NCI-H526 treated with DMSO at 0.1 percent for 48 hours (cell line): ENCODE measurements at regions not wholly inside any gene's neighbourhood (a gene's known extent, or its start where the extent isn't known, plus 50 kb on each side); places are given as distances from the start of the nearest gene placed in this dataset.

Experiments used
- DNase-seq: peaks from one replicate; lab custom pipeline; 2025; lab: John Stamatoyannopoulos, UW

DNA sequence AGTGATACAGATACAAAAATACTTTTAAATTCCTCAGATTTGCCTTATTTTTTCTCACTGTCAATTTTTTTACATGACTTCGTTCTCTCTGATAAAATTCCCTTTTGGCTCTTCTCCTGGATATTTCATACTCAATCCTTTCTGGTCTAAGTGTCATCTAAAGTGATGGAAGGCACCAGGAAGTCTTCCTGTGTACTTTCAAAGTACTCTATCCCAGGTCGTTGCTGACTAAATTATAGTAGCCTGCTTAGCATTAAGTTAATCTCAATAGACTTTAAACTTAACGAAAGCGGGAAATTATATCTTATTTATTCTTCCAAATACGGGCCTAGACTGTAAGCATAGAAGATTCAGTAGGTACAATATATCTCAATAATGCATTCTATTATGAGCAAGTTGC, 67.8 kb downstream of the CASP12 start:
- DNase-seq, result no peak

DNA sequence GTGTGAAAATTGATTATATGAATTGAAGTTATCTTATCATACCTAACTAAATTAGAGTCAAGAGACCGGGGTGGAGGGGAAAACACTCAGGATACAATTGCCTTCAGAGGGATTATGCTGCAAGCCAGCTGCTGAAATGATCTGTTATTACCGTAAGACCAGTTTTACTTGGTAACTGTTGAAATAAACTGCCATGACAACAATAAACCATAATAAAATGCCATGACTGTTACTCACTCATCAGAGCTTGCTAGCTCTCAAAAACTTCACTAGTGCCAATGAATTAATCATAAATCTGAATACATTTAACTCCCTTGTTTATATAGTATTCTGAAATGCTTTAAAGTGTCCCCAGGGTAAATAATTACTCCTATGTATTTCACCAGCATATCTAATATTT, 68.2 kb downstream of the CASP12 start:
- no peak for DNase-seq

DNA sequence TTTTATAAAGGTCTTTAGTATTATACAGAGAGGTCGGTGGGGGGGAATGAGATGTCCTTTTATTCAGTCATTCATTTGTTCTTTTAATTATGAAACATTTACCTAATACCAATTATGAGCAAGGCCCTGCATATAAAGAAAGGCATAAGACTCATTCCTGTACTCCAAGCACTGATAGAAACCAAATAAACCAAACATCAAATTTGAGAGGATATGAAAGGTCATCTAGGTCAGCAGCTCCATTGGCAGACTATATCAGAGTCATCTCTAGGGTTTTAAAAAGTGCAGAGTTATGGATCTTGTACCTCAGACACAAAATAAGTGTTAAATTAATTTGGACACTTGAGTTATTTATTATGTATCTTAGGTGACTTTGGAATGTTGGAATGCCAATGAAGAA, 71.5 kb downstream of the CASP12 start:
- DNase-seq, result no peak

DNA sequence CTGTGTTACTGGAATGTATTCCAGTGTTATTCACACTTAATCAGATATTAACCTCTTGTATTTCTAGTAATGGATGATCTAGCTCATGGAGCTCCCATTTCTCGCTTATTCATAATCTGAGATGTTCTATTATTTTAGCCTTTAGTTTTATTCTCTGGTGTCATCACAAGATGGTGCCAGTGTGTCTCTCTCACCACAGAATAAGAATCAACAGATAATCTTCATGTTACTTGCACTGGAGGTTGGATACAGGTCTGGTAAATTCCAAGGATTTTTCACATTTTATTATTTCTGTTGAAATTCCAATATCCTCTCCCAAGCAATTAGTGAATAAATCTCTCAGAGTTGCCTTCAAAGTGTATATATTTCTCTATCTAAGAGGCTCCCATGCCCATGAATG, 74.6 kb downstream of the CASP12 start:
- no peak for DNase-seq

DNA sequence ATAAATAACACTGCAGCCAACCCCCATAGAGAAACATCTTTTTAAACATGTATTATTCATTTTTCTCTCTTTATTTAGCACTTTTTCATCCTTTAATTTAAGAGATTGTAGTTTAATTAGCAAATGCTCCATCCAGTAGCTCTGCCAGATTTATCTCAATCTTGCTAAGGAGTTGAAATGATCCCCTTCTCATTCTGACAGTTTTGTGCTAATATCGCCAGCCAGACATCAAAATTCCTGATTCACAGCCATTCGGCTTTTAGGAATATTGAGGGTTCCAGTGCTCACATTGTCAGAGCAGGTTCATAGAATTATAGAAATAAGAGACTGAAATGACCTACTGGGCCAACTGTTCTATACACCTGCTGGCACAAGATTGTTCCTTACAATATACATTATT, 77.8 kb downstream of the CASP12 start:
- DNase-seq, result no peak

DNA sequence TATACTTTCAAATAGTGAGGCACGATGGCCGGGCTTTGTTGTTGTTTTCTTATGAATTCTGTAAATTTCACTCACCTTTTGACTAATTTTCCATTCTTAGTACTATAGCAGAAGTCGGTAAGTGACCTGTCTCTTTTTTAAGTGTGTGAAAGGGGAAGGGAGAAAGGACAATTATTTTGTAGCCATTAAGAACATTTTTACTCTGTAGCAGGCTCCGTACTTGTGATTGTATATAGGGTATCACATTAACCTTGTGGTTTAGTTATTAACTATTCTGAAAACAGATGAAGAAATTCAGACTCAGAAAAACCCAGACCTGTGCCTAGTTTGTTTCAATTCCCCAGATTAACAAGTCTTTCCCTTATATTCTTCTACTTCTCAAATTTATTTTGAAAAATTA, 78.7 kb downstream of the CASP12 start:
- no peak for DNase-seq

DNA sequence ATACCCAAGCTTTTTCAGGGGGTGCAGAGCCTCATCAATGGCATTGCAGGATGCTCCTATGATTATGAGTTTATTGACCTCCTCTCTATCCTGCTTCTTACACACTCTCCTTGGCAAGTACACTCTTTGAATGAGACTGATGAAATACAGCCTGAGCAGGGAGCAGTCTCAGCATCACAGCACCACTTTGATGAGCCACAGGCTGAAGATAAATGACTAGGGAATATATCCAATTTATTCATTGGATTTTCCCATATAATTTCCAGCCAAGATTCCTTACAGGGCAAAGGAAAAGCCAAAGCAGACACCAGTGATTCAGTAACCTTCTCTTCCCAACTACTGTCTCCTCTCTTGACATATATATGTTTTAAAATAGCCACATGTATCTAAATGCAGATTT, 79.2 kb downstream of the CASP12 start:
- no peak for DNase-seq

DNA sequence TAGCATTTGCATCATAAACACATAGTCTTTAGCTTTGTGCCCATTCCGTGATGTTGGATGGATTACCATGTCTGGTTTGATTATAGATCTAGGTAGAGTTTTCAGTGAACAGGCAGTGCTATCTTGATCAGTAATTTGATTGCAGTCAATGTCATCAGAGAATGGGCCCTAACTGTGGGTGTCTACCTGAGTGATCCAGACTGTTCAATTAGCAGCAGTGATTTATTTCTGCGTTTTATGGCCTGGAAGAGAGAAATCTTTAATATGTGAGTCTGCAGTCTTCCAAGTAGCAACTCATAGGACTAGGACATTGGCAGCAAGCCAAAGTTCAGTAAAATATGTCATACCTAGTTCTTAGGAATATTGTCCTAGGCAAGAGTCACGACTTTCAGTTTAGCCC, 80.3 kb downstream of the CASP12 start:
- DNase-seq, result no peak

DNA sequence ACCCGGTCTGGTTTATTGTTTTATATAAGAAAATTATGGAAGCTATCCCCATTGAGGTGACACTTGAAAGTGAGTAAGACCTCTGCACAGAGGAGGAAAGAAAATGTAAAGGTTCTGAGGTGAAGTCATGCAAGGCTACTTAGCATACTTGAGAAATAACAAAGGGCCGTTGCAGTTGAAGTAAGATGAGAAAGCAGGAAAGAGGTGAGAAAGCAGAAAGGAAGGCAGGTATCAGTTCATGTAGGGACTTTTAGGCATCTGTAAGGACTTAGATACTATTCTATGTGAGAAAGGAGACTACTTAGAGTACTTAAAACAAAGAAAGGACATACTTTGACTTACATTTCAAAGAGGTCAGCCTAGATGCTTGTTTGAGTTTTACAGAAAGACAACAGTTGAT, 84.7 kb downstream of the CASP12 start:
- no peak for DNase-seq

DNA sequence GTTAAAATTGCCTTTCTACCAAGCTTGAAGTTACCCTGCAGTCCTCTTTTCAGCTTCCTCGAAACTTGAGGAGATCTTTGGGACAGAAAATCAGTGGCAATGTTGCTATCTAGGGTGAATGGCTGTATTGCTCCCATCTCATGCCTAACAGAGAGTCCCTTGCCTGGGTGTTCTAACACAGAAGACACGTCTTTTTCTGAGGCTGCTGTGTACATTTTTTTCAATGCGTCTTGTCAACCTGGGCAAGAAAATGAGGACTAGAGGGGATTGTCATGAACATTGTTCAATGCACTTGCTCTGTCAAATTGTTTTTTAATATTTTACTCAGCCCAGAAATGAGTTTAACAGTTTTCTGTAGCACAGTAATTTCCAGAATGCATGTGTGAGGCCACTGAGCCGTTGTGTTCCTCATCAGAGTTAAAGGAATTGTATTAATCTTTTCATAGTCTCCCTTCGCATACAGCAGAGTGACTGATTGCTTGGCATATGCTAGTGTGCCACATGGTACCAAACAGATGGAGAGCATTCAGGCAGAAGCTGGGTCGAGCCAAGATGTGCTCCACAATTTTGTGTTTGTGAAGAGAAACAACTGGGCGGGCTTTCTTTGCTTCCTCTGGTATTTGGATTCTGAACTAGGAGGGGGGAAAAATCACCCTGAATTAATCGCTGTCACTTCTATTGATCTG, 86.0 kb downstream of the CASP12 start:
- DNase-seq, result no peak

DNA sequence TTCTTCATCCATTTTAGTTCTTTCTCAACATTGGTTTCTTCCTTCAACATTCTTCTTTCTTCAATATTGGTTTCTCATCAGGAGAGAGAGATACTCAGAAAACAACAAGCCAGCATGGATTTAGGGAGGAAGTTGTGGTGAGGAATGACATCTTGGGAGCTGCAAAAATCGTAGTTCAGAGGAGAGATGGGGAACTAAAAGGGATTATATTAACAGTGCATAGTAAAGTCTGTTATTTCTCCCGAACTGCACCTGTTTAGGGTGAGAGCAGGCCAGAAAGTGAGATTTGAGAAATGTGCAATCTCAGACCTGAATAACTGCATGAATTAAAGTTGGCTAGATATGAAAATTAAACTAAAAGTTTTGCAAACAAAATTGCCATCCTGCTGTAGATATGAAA, 94.5 kb downstream of the CASP12 start:
- no peak for DNase-seq

DNA sequence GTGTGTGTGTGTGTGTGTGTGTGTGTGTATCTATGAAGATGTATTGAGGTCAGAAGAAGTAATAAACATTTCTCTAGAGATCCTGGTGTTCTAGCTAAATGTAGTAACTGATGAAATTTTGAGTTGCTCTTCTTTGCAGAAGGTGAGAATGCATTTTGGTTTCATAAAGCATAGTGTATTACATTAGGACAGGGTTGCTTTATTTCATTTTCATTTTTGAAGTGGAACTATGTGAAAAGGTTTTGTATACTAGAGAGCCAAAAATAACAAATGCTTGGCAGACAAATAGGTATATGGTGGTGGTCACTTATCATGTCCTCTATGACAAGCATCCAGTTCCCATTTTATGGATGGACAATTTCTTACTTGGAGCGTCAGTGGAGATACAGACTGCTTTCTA, 99.0 kb downstream of the CASP12 start:
- no peak for DNase-seq

DNA sequence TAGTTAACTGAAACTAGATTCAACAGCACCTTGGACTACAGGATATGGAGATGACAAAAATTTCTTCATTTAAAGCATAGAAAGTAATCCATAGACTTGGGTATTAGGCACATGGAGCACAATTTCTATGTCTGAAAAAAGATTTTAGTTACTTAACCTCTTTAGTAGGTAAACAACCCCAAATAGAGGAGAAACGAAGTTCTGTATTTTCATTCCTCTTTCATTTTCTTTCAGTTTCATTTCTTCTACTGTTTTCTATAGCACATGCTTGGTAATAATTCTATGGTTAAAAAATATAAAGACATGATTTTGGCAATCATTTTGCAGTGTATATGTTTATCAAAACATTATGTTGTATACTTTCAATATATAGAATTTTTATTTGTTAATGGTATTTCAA, 99.5 kb downstream of the CASP12 start:
- no peak for DNase-seq

DNA sequence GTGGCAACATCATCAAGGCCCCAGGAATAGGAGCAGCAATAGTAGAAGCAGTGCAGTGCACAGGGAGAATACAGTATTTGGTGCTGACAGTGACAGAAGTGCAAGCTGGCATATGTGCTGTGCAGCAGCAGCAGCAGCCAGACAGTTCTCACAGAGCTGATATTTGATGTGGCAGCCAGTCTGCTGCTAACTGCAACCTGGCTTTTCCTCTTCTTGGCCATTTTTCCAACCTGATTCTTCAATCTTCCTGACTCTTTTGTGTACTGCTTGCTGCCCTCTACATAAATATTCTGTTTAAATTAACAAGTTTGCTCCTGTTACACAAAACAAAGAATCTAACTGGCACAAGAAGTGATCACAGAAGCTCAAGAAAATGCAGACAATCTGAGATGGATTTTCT, 102.0 kb downstream of the CASP12 start:
- no peak for DNase-seq

DNA sequence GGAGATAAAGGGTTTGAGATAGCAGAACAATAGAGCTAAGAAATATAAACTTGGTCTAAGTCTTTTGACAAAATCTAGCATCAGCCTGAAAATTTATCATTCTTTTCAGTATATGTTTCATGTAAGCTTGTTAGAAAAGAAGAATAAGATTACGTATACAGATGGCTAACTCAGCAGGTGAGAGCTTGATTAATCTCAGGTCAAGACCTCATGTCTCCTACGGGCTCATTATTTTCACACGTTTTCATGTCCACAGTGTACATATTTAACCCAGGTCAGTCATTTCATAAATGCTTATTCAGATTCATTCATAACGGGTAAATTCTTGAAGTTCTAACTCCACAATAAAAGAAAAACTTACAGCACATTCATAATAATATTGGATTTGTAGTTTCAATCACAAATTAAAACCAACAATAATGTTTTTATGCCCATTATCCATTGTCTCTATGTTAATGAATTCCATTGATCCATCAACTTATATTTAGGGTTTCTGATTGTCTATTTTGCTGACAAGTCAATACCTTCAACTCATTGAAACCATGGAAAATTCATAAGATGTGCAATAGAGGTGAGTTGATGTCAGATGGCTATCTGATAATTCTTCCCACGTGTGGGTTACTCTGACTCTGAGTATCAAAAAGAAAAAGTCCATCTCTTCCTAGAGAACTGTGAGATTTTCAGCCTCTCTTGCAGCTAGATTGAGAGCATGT, 102.6 kb downstream of the CASP12 start:
- no peak for DNase-seq

DNA sequence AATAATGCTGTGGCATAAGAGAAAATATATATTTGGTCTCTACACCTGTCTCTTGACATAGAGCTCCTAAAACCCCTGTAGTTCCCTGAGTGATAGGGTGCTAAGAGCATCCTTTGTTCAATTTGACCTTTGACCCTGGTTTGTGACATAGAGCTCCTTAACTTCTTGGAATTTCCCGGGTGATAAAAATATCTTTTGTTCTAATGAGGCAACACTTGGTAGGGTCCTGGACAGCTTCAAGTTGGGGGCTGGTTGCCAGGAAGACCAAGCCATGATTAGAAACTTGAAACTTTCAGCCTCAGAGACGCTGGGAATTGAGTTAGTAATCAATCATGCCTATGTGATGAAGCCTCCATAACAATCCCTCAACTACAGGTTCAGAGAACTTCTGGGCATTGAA, 105.4 kb downstream of the CASP12 start:
- no peak for DNase-seq

DNA sequence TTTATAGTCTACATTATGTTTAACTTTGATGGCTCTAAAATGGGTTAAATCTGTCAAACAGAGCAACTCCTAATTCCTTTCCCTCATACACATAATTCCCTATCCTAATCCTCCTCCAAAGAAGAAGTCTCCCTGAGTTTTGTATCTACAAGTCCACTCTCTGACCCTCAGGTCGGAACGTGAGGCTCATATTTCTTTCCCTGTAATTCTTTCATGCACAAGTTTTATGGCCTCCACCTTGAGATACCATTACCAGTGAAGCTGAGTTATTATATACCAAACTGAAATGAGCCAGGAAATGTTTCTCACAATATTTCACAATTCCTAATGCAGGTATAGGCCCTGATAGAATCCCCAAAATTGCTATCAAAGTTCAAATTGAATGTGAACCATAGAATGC, 106.4 kb downstream of the CASP12 start:
- no peak for DNase-seq

DNA sequence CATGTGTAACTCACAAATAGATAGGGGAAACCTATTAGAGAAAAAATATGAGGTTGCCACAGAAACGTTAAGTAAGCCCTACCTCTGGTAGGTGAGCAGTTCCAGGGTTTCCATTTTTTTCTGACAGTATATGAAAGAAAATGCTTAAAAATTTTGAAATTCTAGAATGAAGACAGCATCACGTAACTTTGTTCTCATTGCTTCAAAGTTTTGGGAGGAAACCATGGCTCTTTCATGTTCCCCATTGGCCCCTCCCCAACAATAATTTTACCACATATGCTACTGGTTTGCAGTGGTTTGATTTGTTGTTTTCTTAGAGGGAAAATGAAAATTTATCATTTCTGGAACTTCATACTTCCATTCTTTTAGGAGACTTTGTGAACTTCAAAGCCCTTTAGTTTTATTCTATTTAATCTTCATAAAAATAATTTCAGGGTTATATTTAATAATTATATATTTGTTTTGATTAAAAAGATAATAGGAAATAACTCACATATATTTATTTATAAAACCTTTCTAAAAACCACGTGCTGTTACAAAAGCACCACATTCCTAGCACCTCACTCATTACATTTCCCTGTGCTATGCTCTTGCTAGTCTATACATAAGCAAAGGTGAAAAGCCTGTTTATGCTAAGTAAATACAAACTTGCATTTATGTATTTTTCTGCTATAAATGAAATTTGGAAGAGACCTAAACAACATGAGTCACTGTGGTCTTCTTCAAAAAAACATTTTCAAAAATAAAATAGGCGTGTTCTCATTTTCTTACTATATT, 113.4 kb downstream of the CASP12 start:
- DNase-seq, result no peak

DNA sequence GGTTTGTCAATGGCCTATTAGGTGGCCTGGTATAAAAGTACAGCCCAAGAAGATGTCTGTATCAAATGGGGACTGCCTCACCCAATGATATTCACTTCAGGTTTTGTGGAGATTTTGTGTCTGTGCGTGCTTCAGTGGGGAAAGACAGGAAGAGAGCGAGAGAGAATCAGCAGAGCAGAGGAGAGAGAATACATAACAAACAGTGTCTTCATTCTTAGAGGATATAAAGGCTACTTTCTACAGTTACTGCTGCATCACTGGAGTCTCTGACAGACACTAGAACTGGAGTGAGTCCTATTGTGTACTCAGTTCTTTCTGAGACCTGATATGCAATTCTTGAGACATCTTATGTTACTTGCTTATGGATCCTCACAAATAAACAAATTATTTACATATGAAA, 115.0 kb downstream of the CASP12 start:
- DNase-seq, result no peak

DNA sequence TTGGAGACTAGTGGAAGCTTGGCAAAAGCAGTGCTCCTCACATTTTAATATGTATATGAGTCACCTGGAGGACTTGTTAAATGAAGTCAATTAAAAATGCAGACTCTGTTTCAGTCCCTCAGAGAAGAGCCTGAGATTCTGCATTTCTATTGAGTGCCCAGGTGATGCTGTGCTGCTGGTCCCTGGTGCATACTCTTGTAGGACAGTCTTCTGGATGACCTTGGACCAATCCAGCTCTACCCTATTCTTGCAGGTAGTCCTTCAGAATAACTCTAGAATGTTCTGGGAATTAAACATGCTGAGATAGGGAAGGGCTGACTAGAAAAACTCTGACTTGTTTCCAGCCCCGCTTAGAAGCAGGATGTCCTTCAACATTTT, 115.9 kb downstream of the CASP12 start:
- DNase-seq, result no peak

DNA sequence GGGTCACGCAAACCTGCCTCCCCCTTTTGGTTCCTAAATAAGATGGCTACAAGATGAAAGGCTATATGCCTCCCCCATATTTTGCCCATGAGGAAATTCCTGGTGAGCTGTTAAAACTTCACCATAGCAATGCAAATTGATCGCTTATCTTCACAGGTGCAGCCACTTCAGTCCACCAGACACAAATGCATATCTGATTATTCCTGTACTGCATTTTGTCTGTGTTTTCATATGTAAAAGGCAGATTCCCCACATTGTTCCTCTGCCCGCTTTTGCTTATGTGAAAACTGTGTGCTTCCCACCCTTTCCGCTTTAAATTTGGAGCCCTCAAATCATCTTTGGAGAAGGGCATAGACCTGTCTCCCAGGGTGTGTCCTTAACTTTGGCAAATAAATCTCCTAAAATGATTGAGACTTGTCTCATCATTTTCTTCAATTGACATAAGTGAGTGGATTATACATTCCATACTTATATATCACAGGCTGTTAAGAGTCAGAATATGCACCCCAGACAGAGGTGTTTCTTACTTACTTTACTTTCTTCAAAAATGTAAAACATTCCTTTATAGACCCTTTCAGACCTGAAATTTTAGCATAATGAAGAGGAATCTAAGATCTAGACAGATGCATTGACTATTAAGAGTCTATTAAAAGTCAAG, 116.4 kb downstream of the CASP12 start:
- DNase-seq, result no peak

DNA sequence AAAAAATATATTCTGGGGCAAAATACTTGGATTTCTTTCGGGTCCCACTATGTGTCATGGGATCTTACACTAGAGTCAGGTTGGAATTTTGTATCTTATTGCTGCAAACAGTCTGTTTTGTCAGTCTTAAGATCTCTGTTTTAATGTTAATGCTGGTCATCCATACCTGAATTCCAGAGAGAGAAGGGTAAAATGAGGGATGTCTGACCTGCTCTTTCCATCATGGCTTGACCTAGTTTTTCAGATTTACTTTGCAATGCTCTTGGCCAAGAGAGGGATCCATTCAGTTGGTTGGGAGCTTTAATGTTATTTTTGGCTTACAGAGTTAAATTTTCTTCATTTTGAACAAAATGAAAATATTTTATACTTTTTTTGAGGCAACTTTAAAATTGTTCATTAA, 117.2 kb downstream of the CASP12 start:
- no peak for DNase-seq
